Astrocyte of the cerebellum (primary cell): ENCODE measurements at regions not wholly inside any gene's neighbourhood (a gene's known extent, or its start where the extent isn't known, plus 50 kb on each side); places are given as distances from the start of the nearest gene placed in this dataset.
A peak's percentile ranks its signal among the peaks of the same experiment; 100 is the strongest.
"Not testable (repeated sequence)": the region's sequence is repeated elsewhere in the genome, so short reads cannot be mapped to it uniquely, and the experiment has no call there.

Experiments used
- DNase-seq: peaks from one replicate; pipeline ENCODE4 v3.0.0-alpha.2; 2011; ENCODE audit warnings: low read depth
- H3K4me3 ChIP-seq: 2 replicates; pipeline ENCODE4 v1.5.1; 2011; ENCODE audit warnings: mild to moderate bottlenecking, low read depth, low read length, moderate library complexity
- CTCF ChIP-seq: IDR thresholded peaks from 2 replicates; pipeline ENCODE4 v1.5.1; 2012; ENCODE audit warnings: low read length, low read depth, moderate library complexity, mild to moderate bottlenecking; ENCODE audit errors: missing control alignments
- in situ Hi-C: cut with HindIII; loops from 2 replicates; pipeline ENCODE4 v1.10.0; 2017; ENCODE audit warnings: low sequenced_read_pairs

GRCh38 chr2:198873503-198874471 lies 584.0 kb downstream of the SATB2 start:
- H3K4me3 ChIP-seq, result no peak overlapping the region
- TF ChIP-seq CTCF, result no peak
- in situ Hi-C loops, result no loop called here
- peak; percentile 36 for DNase-seq

- no peak for TF ChIP-seq CTCF
- DNase-seq, result no peak
- H3K4me3 ChIP-seq, result no peak overlapping the region
- in situ Hi-C loops, result no loop called here
These were observed 594.1 kb downstream of the SATB2 start for GRCh38 chr2:198863655-198864054.

- no peak for DNase-seq
- in situ Hi-C loops, result no loop called here
- TF ChIP-seq CTCF, result no peak
- no peak overlapping the region for H3K4me3 ChIP-seq
These were observed 596.7 kb downstream of the SATB2 start for GRCh38 chr2:198861080-198861479.

- DNase-seq, result no peak
- no peak for TF ChIP-seq CTCF
- no peak overlapping the region for H3K4me3 ChIP-seq
- in situ Hi-C loops, result no loop called here
These were observed 600.5 kb downstream of the SATB2 start for GRCh38 chr2:198857246-198857645.

- DNase-seq, in situ Hi-C loops, H3K4me3 ChIP-seq: not testable (repeated sequence)
These were observed 602.0 kb downstream of the SATB2 start for GRCh38 chr2:198855746-198856145.

GRCh38 chr2:198852248-198852647 lies 605.5 kb downstream of the SATB2 start:
- DNase-seq, result no peak
- in situ Hi-C loops, result no loop called here
- H3K4me3 ChIP-seq, result no peak overlapping the region
- TF ChIP-seq CTCF, result no peak

GRCh38 chr2:198825534-198825933 lies 632.2 kb downstream of the SATB2 start:
- DNase-seq, result no peak
- TF ChIP-seq CTCF, result no peak
- in situ Hi-C loops, result no loop called here
- no peak overlapping the region for H3K4me3 ChIP-seq
